OCI-LY7 (cell line): ENCODE measurements at regions not wholly inside any gene's neighbourhood (a gene's known extent, or its start where the extent isn't known, plus 50 kb on each side); places are given as distances from the start of the nearest gene placed in this dataset.

Experiments
- BruUV-seq: library from RNA; stranded (reverse); fragments of 400-500 nt; replicated peaks from 2 replicates; lab custom pipeline; 2021; lab: Mats Ljungman, UMichigan
- CTCF ChIA-PET: fragments of 300-600 bp; sonication (Branson Sonifier 250); formaldehyde crosslinking; loops from one replicate; lab custom pipeline; 2022; ENCODE audit warnings: antibody characterized with exemption; ENCODE audit not compliant: unreplicated experiment; lab: Charles Lee
- POLR2A ChIA-PET: fragments of 300-600 bp; sonication (Branson Sonifier 250); formaldehyde crosslinking; loops from one replicate; lab custom pipeline; 2022; ENCODE audit warnings: antibody characterized with exemption; lab: Charles Lee
- DNase-seq: peaks from one replicate; pipeline ENCODE4 v3.0.0-alpha.2; 2015; ENCODE audit warnings: low spot score
- H2AFZ ChIP-seq: fragments of 200-600 bp; sonication (generic), shearing (Covaris generic); 2 replicates; pipeline ENCODE4 v1.6.1; 2014; ENCODE audit warnings: mild to moderate bottlenecking, antibody characterized with exemption, low read length, moderate library complexity
- H3K27ac ChIP-seq: fragments of 200-600 bp; sonication (generic); 2 replicates; pipeline ENCODE4 v1.5.1; 2014; ENCODE audit warnings: mixed run types, low read depth, mild to moderate bottlenecking, moderate library complexity, low read length, inconsistent platforms; ENCODE audit not compliant: poor library complexity, severe bottlenecking
- H3K36me3 ChIP-seq: fragments of 200-600 bp; sonication (generic); 2 replicates; pipeline ENCODE4 v1.6.1; 2014; ENCODE audit warnings: mild to moderate bottlenecking, antibody characterized with exemption, low read length, moderate library complexity, mixed read lengths; ENCODE audit not compliant: insufficient read depth
- H3K4me1 ChIP-seq: fragments of 200-600 bp; sonication (generic); 2 replicates; pipeline ENCODE4 v1.5.1; 2014; ENCODE audit warnings: mild to moderate bottlenecking, low read length; ENCODE audit not compliant: insufficient read depth, poor library complexity, severe bottlenecking
- H3K4me2 ChIP-seq: fragments of 200-600 bp; sonication (generic); 2 replicates; pipeline ENCODE4 v1.6.1; 2014; ENCODE audit warnings: mild to moderate bottlenecking, low read length
- H3K4me3 ChIP-seq: fragments of 200-600 bp; sonication (generic); 2 replicates; pipeline ENCODE4 v1.5.1; 2014; ENCODE audit warnings: mild to moderate bottlenecking, low read depth, low read length; ENCODE audit not compliant: poor library complexity, severe bottlenecking
- H3K79me2 ChIP-seq: fragments of 200-600 bp; sonication (generic); 2 replicates; pipeline ENCODE4 v1.6.1; 2016; ENCODE audit warnings: low read depth, mild to moderate bottlenecking, low read length, moderate library complexity, mixed read lengths; ENCODE audit not compliant: insufficient read depth
- H3K9me2 ChIP-seq: fragments of 200-600 bp; sonication (generic); 2 replicates; pipeline ENCODE4 v1.6.1; 2016; ENCODE audit warnings: mild to moderate bottlenecking, low read length, mixed read lengths; ENCODE audit not compliant: insufficient read depth
- H3K9me3 ChIP-seq: fragments of 200-600 bp; sonication (generic); 2 replicates; pipeline ENCODE4 v1.6.1; 2014; ENCODE audit warnings: mild to moderate bottlenecking, mixed run types, low read length, mixed read lengths
- H4K20me1 ChIP-seq: fragments of 200-600 bp; sonication (generic); 2 replicates; pipeline ENCODE4 v1.6.1; 2014; ENCODE audit warnings: mild to moderate bottlenecking, antibody characterized with exemption, low read length, moderate library complexity, mixed read lengths; ENCODE audit not compliant: insufficient read depth
- EZH2phosphoT487 ChIP-seq: fragments of 200-600 bp; sonication (generic); IDR thresholded peaks from 2 replicates; pipeline ENCODE4 v1.6.1; 2018; ENCODE audit warnings: low read depth, borderline replicate concordance, mild to moderate bottlenecking, mixed run types, antibody characterized with exemption, low read length, moderate library complexity, mixed read lengths
- intact Hi-C: fragments of 100-400 bp; cut with micrococcal nuclease; formaldehyde crosslinking; loops from one replicate; pipeline ENCODE4 v1.10.0; 2022; ENCODE audit not compliant: unreplicated experiment
- TF ChIP-seq, protein P1 (sequence below): fragments of 200-600 bp; sonication (generic); conservative IDR thresholded peaks from 2 replicates; pipeline ENCODE4 v1.5.1; 2014; ENCODE audit warnings: mild to moderate bottlenecking, antibody characterized with exemption, low read length, moderate library complexity, mixed read lengths

GRCh38 chr2:236745420-236746210 lies 176.0 kb downstream of the ACKR3 start:
- H3K4me3 ChIP-seq = no peak overlapping the region
- intact Hi-C loops = no loop called here
- CTCF ChIA-PET = no interaction called here
- DNase-seq = no peak
- H3K9me3 ChIP-seq = no peaks in the 10 kb centered on the region
- no peaks in the 10 kb centered on the region for H3K9me2 ChIP-seq
- no peaks in the 10 kb centered on the region for H3K79me2 ChIP-seq
- no peak overlapping the region for H2AFZ ChIP-seq
- POLR2A ChIA-PET = interaction anchor here (0.6 kb wide), 1 partner anchor 1245 kb away, joined by 4 read pairs; no protein-coding TSS in a partner anchor
- BruUV-seq = no TSS peak
- no peak overlapping the region for H3K4me2 ChIP-seq
- no peaks in the 10 kb centered on the region for H3K36me3 ChIP-seq
- H3K4me1 ChIP-seq = no peaks in the 10 kb centered on the region
- no peak for TF ChIP-seq EZH2phosphoT487
- TF ChIP-seq, protein P1, sequence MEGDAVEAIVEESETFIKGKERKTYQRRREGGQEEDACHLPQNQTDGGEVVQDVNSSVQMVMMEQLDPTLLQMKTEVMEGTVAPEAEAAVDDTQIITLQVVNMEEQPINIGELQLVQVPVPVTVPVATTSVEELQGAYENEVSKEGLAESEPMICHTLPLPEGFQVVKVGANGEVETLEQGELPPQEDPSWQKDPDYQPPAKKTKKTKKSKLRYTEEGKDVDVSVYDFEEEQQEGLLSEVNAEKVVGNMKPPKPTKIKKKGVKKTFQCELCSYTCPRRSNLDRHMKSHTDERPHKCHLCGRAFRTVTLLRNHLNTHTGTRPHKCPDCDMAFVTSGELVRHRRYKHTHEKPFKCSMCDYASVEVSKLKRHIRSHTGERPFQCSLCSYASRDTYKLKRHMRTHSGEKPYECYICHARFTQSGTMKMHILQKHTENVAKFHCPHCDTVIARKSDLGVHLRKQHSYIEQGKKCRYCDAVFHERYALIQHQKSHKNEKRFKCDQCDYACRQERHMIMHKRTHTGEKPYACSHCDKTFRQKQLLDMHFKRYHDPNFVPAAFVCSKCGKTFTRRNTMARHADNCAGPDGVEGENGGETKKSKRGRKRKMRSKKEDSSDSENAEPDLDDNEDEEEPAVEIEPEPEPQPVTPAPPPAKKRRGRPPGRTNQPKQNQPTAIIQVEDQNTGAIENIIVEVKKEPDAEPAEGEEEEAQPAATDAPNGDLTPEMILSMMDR = no peak
- H4K20me1 ChIP-seq = no peaks in the 10 kb centered on the region
- no peak overlapping the region for H3K27ac ChIP-seq

DNA sequence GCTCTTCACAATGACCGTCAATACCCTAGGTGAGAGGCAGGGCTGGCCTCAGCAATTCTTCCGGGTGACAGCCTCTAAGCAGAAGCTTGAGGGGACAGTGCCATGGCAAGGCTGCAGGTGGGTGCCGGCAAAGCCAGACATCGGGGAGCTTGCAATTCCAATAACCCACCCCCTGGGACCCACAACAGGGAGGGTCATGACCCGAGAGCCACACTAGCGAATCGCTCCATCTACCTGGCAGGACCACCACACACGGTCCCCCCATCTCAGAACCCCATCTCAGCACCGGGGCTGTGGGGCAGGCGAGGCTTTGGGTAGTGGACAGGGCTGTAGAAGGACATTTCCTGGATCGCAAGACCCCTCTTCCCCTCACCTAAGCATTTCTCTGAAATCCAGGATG lies 177.2 kb downstream of the ACKR3 start:
- TF ChIP-seq, protein P1 = no peak
- TF ChIP-seq EZH2phosphoT487 = no peak
- Histone ChIP-seq H3K4me1 (no peaks in the 10 kb centered on the region), H3K9me2 (no peaks in the 10 kb centered on the region), H3K36me3 (no peaks in the 10 kb centered on the region), H3K9me3 (no peaks in the 10 kb centered on the region), H3K4me3 (no peak overlapping the region), H4K20me1 (no peaks in the 10 kb centered on the region), H3K4me2 (no peak overlapping the region), H3K27ac (no peak overlapping the region), H2AFZ (no peak overlapping the region), H3K79me2 (no peaks in the 10 kb centered on the region)
- ChIA-PET POLR2A (no interaction called here), CTCF (interaction anchor here (0.9 kb wide), 1 partner anchor 9 kb away, joined by 3 read pairs; no protein-coding TSS in a partner anchor)
- no TSS peak for BruUV-seq
- DNase-seq = no peak
- intact Hi-C loops = no loop called here

DNA sequence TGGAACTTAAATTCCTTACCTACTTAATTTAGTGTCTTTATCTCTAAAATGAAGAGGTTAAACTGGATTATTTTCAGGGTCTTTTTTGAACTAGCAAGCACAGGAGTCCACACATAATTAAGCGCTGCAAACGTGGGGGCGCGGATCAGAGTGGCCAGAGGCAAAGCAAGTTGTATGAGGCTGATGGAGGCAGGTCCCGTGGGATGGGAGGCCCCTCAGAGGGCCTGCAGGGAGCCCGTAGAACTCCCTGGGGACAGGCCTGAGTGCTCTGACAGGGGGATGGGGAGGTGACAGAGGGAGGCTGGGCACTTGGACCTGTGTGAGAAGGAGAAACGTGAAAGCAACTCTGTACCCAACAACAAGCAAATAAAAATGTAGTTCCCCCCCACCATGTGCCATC lies 177.8 kb downstream of the ACKR3 start:
- Histone ChIP-seq H3K9me2 (no peaks in the 10 kb centered on the region), H2AFZ (no peak overlapping the region), H3K36me3 (no peaks in the 10 kb centered on the region), H3K4me1 (peaks cover under 1% of the 10 kb centered on the region), H3K4me2 (no peak overlapping the region), H3K27ac (no peak overlapping the region), H4K20me1 (no peaks in the 10 kb centered on the region), H3K4me3 (no peak overlapping the region), H3K9me3 (no peaks in the 10 kb centered on the region), H3K79me2 (no peaks in the 10 kb centered on the region)
- no peak for DNase-seq
- TF ChIP-seq, protein P1 = no peak
- TF ChIP-seq EZH2phosphoT487 = no peak
- CTCF ChIA-PET = no interaction called here
- no TSS peak for BruUV-seq
- intact Hi-C loops = no loop called here
- POLR2A ChIA-PET = no interaction called here
